Colonic mucosa (tissue), 4 donors: ENCODE measurements at regions not wholly inside any gene's neighbourhood (a gene's known extent, or its start where the extent isn't known, plus 50 kb on each side); places are given as distances from the start of the nearest gene placed in this dataset.

Experiments used
- DNase-seq: peaks from one replicate; pipeline ENCODE4 v3.0.0-alpha.2; 2020
- H3K27ac ChIP-seq: fragments of 200-600 bp; one replicate; pipeline ENCODE4 v1.8.0; 2021
- H3K27me3 ChIP-seq: fragments of 200-600 bp; one replicate; pipeline ENCODE4 v1.8.0; 2021
- H3K36me3 ChIP-seq: fragments of 200-600 bp; one replicate; pipeline ENCODE4 v1.8.0; 2021
- H3K4me1 ChIP-seq: fragments of 200-600 bp; one replicate; pipeline ENCODE4 v1.8.0; 2021; ENCODE audit warnings: mild to moderate bottlenecking
- H3K4me3 ChIP-seq: fragments of 200-600 bp; one replicate; pipeline ENCODE4 v1.8.0; 2021
- H3K9ac ChIP-seq, 2 donors: one replicate each; pipeline ENCODE4 v1.7.0; 2013; ENCODE audit warnings: control low read depth in 2 of 2, low read depth in 2 of 2, low read length in 2 of 2
- H3K9me3 ChIP-seq: fragments of 200-600 bp; one replicate; pipeline ENCODE4 v1.8.0; 2021
- CTCF ChIP-seq: fragments of 200-600 bp; IDR thresholded peaks from one replicate; pipeline ENCODE4 v1.8.0; 2022; ENCODE audit warnings: antibody characterized with exemption, mild to moderate bottlenecking
- intact Hi-C: fragments of 100-400 bp; cut with DNase I; formaldehyde crosslinking; loops from one replicate; pipeline ENCODE4 v1.14.1; 2022
- donor health status: healthy.
- donor health status: DM: no; HTN: no; CAD: no.
- donor health status: DM: no; HTN: no; CAD: no.

- no peak overlapping the region for H3K9ac ChIP-seq
- no peak overlapping the region for H3K27ac ChIP-seq
- H3K27me3 ChIP-seq: no peaks in the 10 kb centered on the region
- no peak for DNase-seq
- no peak overlapping the region for H3K4me3 ChIP-seq
- no peaks in the 10 kb centered on the region for H3K9me3 ChIP-seq
- TF ChIP-seq CTCF: no peak
- no peaks in the 10 kb centered on the region for H3K36me3 ChIP-seq
- H3K4me1 ChIP-seq: no peaks in the 10 kb centered on the region
- intact Hi-C loops: no loop called here
Measured at GRCh38 chr7:84565345-84566074, 370.9 kb upstream of the SEMA3A start.

- H3K36me3 ChIP-seq: no peaks in the 10 kb centered on the region
- no peaks in the 10 kb centered on the region for H3K4me1 ChIP-seq
- H3K9ac ChIP-seq: no peak overlapping the region
- H3K27me3 ChIP-seq: no peaks in the 10 kb centered on the region
- no peaks in the 10 kb centered on the region for H3K9me3 ChIP-seq
- no peak for DNase-seq
- intact Hi-C loops: no loop called here
- no peak overlapping the region for H3K4me3 ChIP-seq
- no peak for TF ChIP-seq CTCF
- no peak overlapping the region for H3K27ac ChIP-seq
Measured at GRCh38 chr7:84553711-84554110, 359.1 kb upstream of the SEMA3A start.

GRCh38 chr7:84549409-84549808 is 354.8 kb upstream of the SEMA3A start:
- no peaks in the 10 kb centered on the region for H3K36me3 ChIP-seq
- no peak overlapping the region for H3K9ac ChIP-seq
- H3K4me3 ChIP-seq: no peak overlapping the region
- H3K9me3 ChIP-seq: no peaks in the 10 kb centered on the region
- no peak for TF ChIP-seq CTCF
- intact Hi-C loops: no loop called here
- H3K27ac ChIP-seq: no peak overlapping the region
- no peaks in the 10 kb centered on the region for H3K27me3 ChIP-seq
- no peaks in the 10 kb centered on the region for H3K4me1 ChIP-seq
- no peak for DNase-seq

GRCh38 chr7:84548366-84549365 is 354.1 kb upstream of the SEMA3A start:
- H3K9me3 ChIP-seq: no peaks in the 10 kb centered on the region
- DNase-seq: no peak
- no peak for TF ChIP-seq CTCF
- no peaks in the 10 kb centered on the region for H3K4me1 ChIP-seq
- H3K27ac ChIP-seq: no peak overlapping the region
- H3K36me3 ChIP-seq: no peaks in the 10 kb centered on the region
- H3K27me3 ChIP-seq: no peaks in the 10 kb centered on the region
- no peak overlapping the region for H3K9ac ChIP-seq
- intact Hi-C loops: no loop called here
- H3K4me3 ChIP-seq: no peak overlapping the region

- no peak for TF ChIP-seq CTCF
- H3K36me3 ChIP-seq: no peaks in the 10 kb centered on the region
- no peaks in the 10 kb centered on the region for H3K9me3 ChIP-seq
- DNase-seq: no peak
- no peaks in the 10 kb centered on the region for H3K27me3 ChIP-seq
- H3K4me1 ChIP-seq: no peaks in the 10 kb centered on the region
- no peak overlapping the region for H3K27ac ChIP-seq
- H3K9ac ChIP-seq: no peak overlapping the region
- H3K4me3 ChIP-seq: no peak overlapping the region
- intact Hi-C loops: no loop called here
Measured at GRCh38 chr7:84547331-84547730, 352.7 kb upstream of the SEMA3A start.
